NB4 (cell line): ENCODE measurements at regions not wholly inside any gene's neighbourhood (a gene's known extent, or its start where the extent isn't known, plus 50 kb on each side); places are given as distances from the start of the nearest gene placed in this dataset.

Source experiments
- CTCF ChIP-seq: IDR thresholded peaks from one replicate; pipeline ENCODE4 v1.5.1; 2012; ENCODE audit warnings: low read depth, low read length
- POLR2A ChIP-seq: IDR thresholded peaks from 2 replicates; pipeline ENCODE4 v1.6.1; 2011; ENCODE audit warnings: mild to moderate bottlenecking; ENCODE audit not compliant: insufficient read length; ENCODE audit errors: extremely low read depth

- TF ChIP-seq CTCF (no peak), POLR2A (no peak)
Observed at GRCh38 chr5:1651250-1651649, 127.5 kb upstream of the LPCAT1 start.
